ENCODE measurements at regions not wholly inside any gene's neighbourhood (a gene's known extent, or its start where the extent isn't known, plus 50 kb on each side); places are given as distances from the start of the nearest gene placed in this dataset.

GRCh38 chr5:119301906-119302305 is 53.9 kb upstream of the TNFAIP8 start (continued):
- no peak for TF ChIP-seq EGR1 (IDR thresholded peaks at IDR 0.05; ENCODE audit: borderline replicate concordance in 1 of 2, low read depth in 2 of 2, low read length in 2 of 2)
- TF ChIP-seq RAD51 (IDR thresholded peaks at IDR 0.05) = no peak

DNA sequence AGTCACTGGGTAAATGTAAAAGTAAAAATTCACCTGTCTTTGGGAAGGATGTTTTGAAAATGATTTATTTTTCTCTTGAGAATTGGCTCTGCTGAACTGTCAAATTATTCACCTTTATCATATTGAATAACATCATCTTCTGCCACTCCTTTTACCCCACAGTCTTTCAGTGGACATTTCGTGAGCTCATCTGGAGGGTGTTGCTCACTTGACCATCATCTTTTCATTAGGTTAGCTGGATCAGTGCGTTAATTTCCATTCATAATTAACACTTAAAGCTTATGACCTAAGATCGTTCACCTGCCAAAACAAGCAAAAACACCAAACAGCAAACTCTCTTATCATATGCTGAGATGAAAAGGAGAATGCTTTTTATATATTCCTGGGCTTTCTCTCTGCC is 53.4 kb upstream of the TNFAIP8 start:
- Histone ChIP-seq H2AFZ (ENCODE audit: control insufficient read depth, low read depth, low read length) (no peak overlapping the region), H3K9ac (ENCODE audit: control insufficient read depth, insufficient read depth, low read length) (no peak overlapping the region), H3K9me3 (replicated peaks; ENCODE audit: control insufficient read depth, insufficient read depth, low read length) (no peaks in the 10 kb centered on the region; the same call in 2 of the 3 replicates), H3K36me3 (ENCODE audit: control insufficient read depth in 2 of 2, insufficient read depth in 2 of 2, low read length in 1 of 2) (peaks cover 0 to 8% of the 10 kb centered on the region in 2 experiments; a peak in 1 of 4 replicates), H3K4me2 (ENCODE audit: control insufficient read depth, insufficient read depth) (no peak overlapping the region), H3K4me1 (ENCODE audit: control insufficient read depth, insufficient read depth, low read length) (peaks cover 16% of the 10 kb centered on the region), H3K27me3 (replicated peaks in 1 of 2; ENCODE audit: control insufficient read depth in 2 of 2, insufficient read depth in 2 of 2, low read length in 1 of 2) (no peaks in the 10 kb centered on the region), H3K79me2 (ENCODE audit: control insufficient read depth, insufficient read depth, low read length) (peaks cover 61% of the 10 kb centered on the region), H3K4me3 (no peak overlapping the region), H3K27ac (ENCODE audit: control insufficient read depth, insufficient read depth) (no peak overlapping the region), H4K20me1 (ENCODE audit: control insufficient read depth, insufficient read depth) (no peaks in the 10 kb centered on the region)
- FAIRE-seq = no peak
- POLR2A ChIA-PET = interaction anchor here (1.4 to 2.4 kb wide), 2 partner anchors 10 to 12 kb away, joined by 5 to 8 read pairs; no protein-coding TSS in a partner anchor
- intact Hi-C loops (cut with micrococcal nuclease; ENCODE audit: unreplicated experiment) = no loop called here
- CTCF ChIA-PET = interaction anchor here (0.8 to 3.8 kb wide), 4 partner anchors 12 to 34 kb away, joined by 3 to 21 read pairs (median 12); no protein-coding TSS in a partner anchor
- ATAC-seq = no peak
- BruUV-seq (replicated peaks) = no TSS peak
- TF ChIP-seq CHD1 (IDR thresholded peaks at IDR 0.05; ENCODE audit: low read depth, low read length) (no peak), POU2F2 (IDR thresholded peaks at IDR 0.05; ENCODE audit: borderline replicate concordance, low read depth, low read length) (no peak)
- in situ Hi-C loops (cut with MboI) = no loop called here
- SMC1A ChIA-PET (ENCODE audit: uncharacterized antibody, unreplicated experiment) = interaction anchor here (0.9 to 19.0 kb wide), 6 partner anchors 9 to 110 kb away, joined by 3 to 318 read pairs (median 3); no protein-coding TSS in a partner anchor
- WGBS (ENCODE audit: insufficient coverage, insufficient replicate concordance, low lambda C conversion rate, missing lambda C conversion rate) = 79% methylated on average over 3 of the region's 3 CpGs
- no peak for DNase-seq (ENCODE audit: low read depth, low spot score)
- RAD21 ChIA-PET (ENCODE audit: unreplicated experiment) = interaction anchor here (0.9 kb wide), 1 partner anchor 12 kb away, joined by 4 read pairs; no protein-coding TSS in a partner anchor

Data from GM12878 (cell line).